ENCODE measurements at regions not wholly inside any gene's neighbourhood (a gene's known extent, or its start where the extent isn't known, plus 50 kb on each side); places are given as distances from the start of the nearest gene placed in this dataset.

DNA sequence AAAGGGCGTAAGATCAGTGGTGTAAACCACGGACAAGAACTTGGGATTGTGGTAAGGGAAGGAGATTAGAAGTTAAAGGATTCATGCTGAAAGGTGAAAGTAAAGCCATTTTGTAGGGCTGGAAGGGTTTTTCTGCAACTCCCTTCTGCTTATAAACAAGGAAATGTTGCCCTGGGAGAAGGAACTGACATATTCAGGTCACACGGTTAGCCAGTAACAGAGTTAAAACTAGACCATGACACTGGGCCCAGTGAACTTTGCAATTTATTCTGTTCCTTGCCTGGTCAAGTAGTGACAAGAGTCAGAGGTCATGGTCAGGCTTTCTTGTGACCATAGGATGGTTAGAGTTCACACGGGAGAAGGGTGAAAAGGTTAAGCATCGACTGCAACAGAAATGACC is 323.3 kb downstream of the DMRT2 start:
- Mint-ChIP-seq H3K27me3 (peaks cover 0 to 4% of the 10 kb centered on the region in 2 donors), H3K9me3 (peaks cover 0 to 4% (median 0%) of the 10 kb centered on the region in 3 donors), H3K4me1 (no peaks in the 10 kb centered on the region), H3K4me3 (no peak overlapping the region), H3K27ac (no peak overlapping the region), H3K36me3 (no peaks in the 10 kb centered on the region)
- WGBS (ENCODE audit: insufficient coverage), result 91% methylated on average over 5 of the region's 5 CpGs
- Histone ChIP-seq H3K9me3 (no peaks in the 10 kb centered on the region), H3K4me1 (ENCODE audit: control insufficient read depth in 1 of 2, extremely low read depth in 1 of 2, insufficient read depth in 2 of 2, low read length in 2 of 2) (no peaks in the 10 kb centered on the region), H3K27me3 (replicated peaks in 1 of 2; ENCODE audit: control insufficient read depth in 2 of 2, extremely low read depth in 1 of 2, insufficient read depth in 2 of 2, low read length in 1 of 2) (peaks cover 0 to 3% of the 10 kb centered on the region in 2 experiments), H3K4me3 (ENCODE audit: control insufficient read depth in 1 of 2, extremely low read depth in 1 of 2, low read length in 1 of 2) (no peak overlapping the region), H3K36me3 (ENCODE audit: control insufficient read depth in 2 of 2, extremely low read depth in 1 of 2, insufficient read depth in 1 of 2, low read length in 1 of 2) (no peaks in the 10 kb centered on the region), H3K27ac (ENCODE audit: low read length) (no peak overlapping the region)
- ChIA-PET CTCF (no interaction called here), POLR2A (no interaction called here)
- no peak for DNase-seq
- no peak for ATAC-seq (replicated peaks in 1 of 4)

DNA sequence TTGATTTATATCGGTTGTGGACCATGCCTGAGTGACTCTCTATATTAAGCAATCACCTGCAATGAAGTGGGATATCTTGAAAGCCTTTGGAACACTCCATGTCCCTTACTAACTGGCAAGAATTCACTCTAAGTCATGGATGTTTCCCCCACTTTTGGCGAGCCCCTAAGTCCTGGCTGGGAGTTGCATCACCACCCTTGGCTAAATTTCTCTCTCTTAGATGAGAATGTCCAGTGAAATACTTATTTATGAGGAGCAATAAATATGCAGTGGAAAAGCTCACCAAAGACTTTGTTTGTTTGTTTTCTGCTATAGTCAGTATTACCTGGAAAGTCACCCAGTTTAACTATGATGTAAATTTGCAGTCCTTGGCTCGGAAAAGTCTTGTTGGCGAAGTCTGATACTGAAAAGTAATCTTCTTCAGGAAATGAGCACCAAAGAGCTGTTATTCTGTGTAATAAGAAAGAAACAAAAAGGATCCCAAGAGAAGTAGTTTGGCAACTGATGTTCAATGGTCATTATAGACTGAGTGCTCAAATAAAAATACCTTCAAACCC is 333.8 kb downstream of the DMRT2 start:
- Mint-ChIP-seq H3K27me3 (no peaks in the 10 kb centered on the region), H3K9me3 (no peaks in the 10 kb centered on the region), H3K27ac (no peak overlapping the region), H3K36me3 (no peaks in the 10 kb centered on the region), H3K4me3 (no peak overlapping the region), H3K4me1 (no peaks in the 10 kb centered on the region)
- 86% methylated on average over 2 of the region's 4 CpGs for WGBS (ENCODE audit: insufficient coverage)
- Histone ChIP-seq H3K4me1 (ENCODE audit: control insufficient read depth in 1 of 2, extremely low read depth in 1 of 2, insufficient read depth in 2 of 2, low read length in 2 of 2) (no peaks in the 10 kb centered on the region), H3K27ac (ENCODE audit: low read length) (no peak overlapping the region), H3K27me3 (replicated peaks in 1 of 2; ENCODE audit: control insufficient read depth in 2 of 2, extremely low read depth in 1 of 2, insufficient read depth in 2 of 2, low read length in 1 of 2) (no peaks in the 10 kb centered on the region), H3K4me3 (ENCODE audit: control insufficient read depth in 1 of 2, extremely low read depth in 1 of 2, low read length in 1 of 2) (no peak overlapping the region), H3K9me3 (no peaks in the 10 kb centered on the region), H3K36me3 (ENCODE audit: control insufficient read depth in 2 of 2, extremely low read depth in 1 of 2, insufficient read depth in 1 of 2, low read length in 1 of 2) (no peaks in the 10 kb centered on the region)
- POLR2A ChIA-PET, result no interaction called here
- DNase-seq, result no peak
- CTCF ChIA-PET, result no interaction called here
- ATAC-seq (replicated peaks in 1 of 4), result no peak

DNA sequence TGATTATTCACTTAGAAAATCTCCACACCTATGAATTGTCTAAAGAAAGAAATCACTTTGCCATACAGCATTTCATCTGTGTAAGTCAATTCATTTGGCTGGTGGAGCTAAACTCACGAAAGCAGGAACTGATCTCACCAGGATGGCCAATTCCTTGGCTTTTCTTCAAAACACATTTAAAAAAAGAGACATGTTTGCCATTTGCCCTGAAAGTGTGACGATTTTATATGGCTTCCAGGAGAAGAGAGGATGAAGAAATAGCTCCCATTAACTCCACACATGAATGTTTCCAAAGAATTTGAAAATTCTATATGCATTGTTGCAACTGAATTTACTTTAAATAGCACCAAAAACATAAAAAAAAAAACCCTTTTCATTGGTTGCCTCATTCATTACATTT is 334.7 kb downstream of the DMRT2 start:
- H3K27me3 ChIP-seq (replicated peaks in 1 of 2; ENCODE audit: control insufficient read depth in 2 of 2, extremely low read depth in 1 of 2, insufficient read depth in 2 of 2, low read length in 1 of 2), result no peaks in the 10 kb centered on the region
- ChIA-PET POLR2A (no interaction called here), CTCF (no interaction called here)
- H3K4me1 ChIP-seq (ENCODE audit: control insufficient read depth in 1 of 2, extremely low read depth in 1 of 2, insufficient read depth in 2 of 2, low read length in 2 of 2), result no peaks in the 10 kb centered on the region
- ATAC-seq (replicated peaks in 1 of 4) (no peak), DNase-seq (no peak)
- no peaks in the 10 kb centered on the region for H3K9me3 Mint-ChIP-seq
- no peaks in the 10 kb centered on the region for H3K36me3 ChIP-seq (ENCODE audit: control insufficient read depth in 2 of 2, extremely low read depth in 1 of 2, insufficient read depth in 1 of 2, low read length in 1 of 2)
- no peaks in the 10 kb centered on the region for H3K4me1 Mint-ChIP-seq
- H3K36me3 Mint-ChIP-seq, result no peaks in the 10 kb centered on the region
- WGBS (ENCODE audit: insufficient coverage), result no CpG with 5 or more reads among the region's 2 CpGs
- H3K4me3 ChIP-seq (ENCODE audit: control insufficient read depth in 1 of 2, extremely low read depth in 1 of 2, low read length in 1 of 2), result no peak overlapping the region
- H3K9me3 ChIP-seq, result no peaks in the 10 kb centered on the region
- H3K4me3 Mint-ChIP-seq, result no peak overlapping the region
- H3K27ac ChIP-seq (ENCODE audit: low read length), result no peak overlapping the region
- no peaks in the 10 kb centered on the region for H3K27me3 Mint-ChIP-seq
- H3K27ac Mint-ChIP-seq, result no peak overlapping the region

DNA sequence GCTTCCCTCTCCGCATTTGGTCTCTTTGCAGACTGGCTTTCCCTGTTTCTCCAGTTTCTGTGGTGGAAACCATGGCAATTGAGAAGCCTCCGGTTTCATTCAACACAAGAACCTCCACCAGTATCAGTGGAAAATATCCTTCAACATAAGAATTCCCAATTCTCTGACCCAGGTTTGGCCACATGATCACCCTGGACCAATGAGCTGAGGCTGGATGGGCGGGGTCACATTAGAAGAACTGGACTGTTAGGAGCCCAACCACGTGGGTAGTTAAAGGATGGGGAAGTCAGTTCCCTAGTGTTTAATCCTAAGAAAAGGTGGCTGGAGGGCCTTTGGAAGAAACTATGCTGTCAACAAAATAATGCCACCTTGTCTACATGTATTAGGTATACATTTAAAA is 336.3 kb downstream of the DMRT2 start:
- no peaks in the 10 kb centered on the region for H3K4me1 ChIP-seq (ENCODE audit: control insufficient read depth in 1 of 2, extremely low read depth in 1 of 2, insufficient read depth in 2 of 2, low read length in 2 of 2)
- ChIA-PET POLR2A (no interaction called here), CTCF (interaction anchor here in 1 of 2 donors (0.6 kb wide), 1 partner anchor 40 kb away, joined by 5 read pairs; no protein-coding TSS in a partner anchor)
- Mint-ChIP-seq H3K4me1 (no peaks in the 10 kb centered on the region), H3K27ac (no peak overlapping the region), H3K4me3 (no peak overlapping the region), H3K27me3 (no peaks in the 10 kb centered on the region), H3K9me3 (no peaks in the 10 kb centered on the region), H3K36me3 (no peaks in the 10 kb centered on the region)
- ATAC-seq (replicated peaks in 1 of 4), result no peak
- no peaks in the 10 kb centered on the region for H3K36me3 ChIP-seq (ENCODE audit: control insufficient read depth in 2 of 2, extremely low read depth in 1 of 2, insufficient read depth in 1 of 2, low read length in 1 of 2)
- H3K27me3 ChIP-seq (replicated peaks in 1 of 2; ENCODE audit: control insufficient read depth in 2 of 2, extremely low read depth in 1 of 2, insufficient read depth in 2 of 2, low read length in 1 of 2), result no peaks in the 10 kb centered on the region
- 47% methylated on average over 3 of the region's 4 CpGs for WGBS (ENCODE audit: insufficient coverage)
- no peak for DNase-seq
- H3K9me3 ChIP-seq, result no peaks in the 10 kb centered on the region
- no peak overlapping the region for H3K27ac ChIP-seq (ENCODE audit: low read length)
- no peak overlapping the region for H3K4me3 ChIP-seq (ENCODE audit: control insufficient read depth in 1 of 2, extremely low read depth in 1 of 2, low read length in 1 of 2)

DNA sequence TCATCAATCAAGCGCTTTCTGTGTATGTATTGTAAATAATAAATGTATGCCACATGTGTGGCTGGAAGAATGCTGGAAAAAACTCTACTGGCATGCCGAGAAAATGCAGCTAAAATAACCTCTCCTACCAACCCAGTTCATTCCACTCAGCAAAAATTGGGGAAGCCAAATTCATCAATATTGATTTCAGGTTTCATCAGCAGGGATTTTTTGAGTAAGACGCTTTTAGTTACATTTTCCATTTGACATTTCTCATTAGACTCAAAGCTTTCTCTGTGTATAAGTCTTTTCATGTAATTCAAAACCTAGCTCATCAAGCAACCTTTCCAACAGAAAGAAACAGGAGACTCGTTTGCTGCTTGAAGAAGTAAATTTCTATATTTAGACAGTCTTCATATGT is 338.1 kb downstream of the DMRT2 start:
- no peak overlapping the region for H3K27ac Mint-ChIP-seq
- no peak overlapping the region for H3K27ac ChIP-seq (ENCODE audit: low read length)
- H3K27me3 ChIP-seq (replicated peaks in 1 of 2; ENCODE audit: control insufficient read depth in 2 of 2, extremely low read depth in 1 of 2, insufficient read depth in 2 of 2, low read length in 1 of 2), result peaks cover 0 to under 1% of the 10 kb centered on the region in 2 experiments
- H3K4me3 Mint-ChIP-seq, result no peak overlapping the region
- no peaks in the 10 kb centered on the region for H3K4me1 ChIP-seq (ENCODE audit: control insufficient read depth in 1 of 2, extremely low read depth in 1 of 2, insufficient read depth in 2 of 2, low read length in 2 of 2)
- DNase-seq (no peak), ATAC-seq (replicated peaks in 1 of 4) (no peak)
- no peaks in the 10 kb centered on the region for H3K9me3 Mint-ChIP-seq
- no peak overlapping the region for H3K4me3 ChIP-seq (ENCODE audit: control insufficient read depth in 1 of 2, extremely low read depth in 1 of 2, low read length in 1 of 2)
- POLR2A ChIA-PET, result no interaction called here
- peaks cover 0 to 2% of the 10 kb centered on the region in 2 donors for H3K27me3 Mint-ChIP-seq
- no peaks in the 10 kb centered on the region for H3K36me3 ChIP-seq (ENCODE audit: control insufficient read depth in 2 of 2, extremely low read depth in 1 of 2, insufficient read depth in 1 of 2, low read length in 1 of 2)
- no peaks in the 10 kb centered on the region for H3K9me3 ChIP-seq
- no peaks in the 10 kb centered on the region for H3K4me1 Mint-ChIP-seq
- WGBS (ENCODE audit: insufficient coverage), result no CpG with 5 or more reads among the region's 4 CpGs
- CTCF ChIA-PET, result no interaction called here
- no peaks in the 10 kb centered on the region for H3K36me3 Mint-ChIP-seq

DNA sequence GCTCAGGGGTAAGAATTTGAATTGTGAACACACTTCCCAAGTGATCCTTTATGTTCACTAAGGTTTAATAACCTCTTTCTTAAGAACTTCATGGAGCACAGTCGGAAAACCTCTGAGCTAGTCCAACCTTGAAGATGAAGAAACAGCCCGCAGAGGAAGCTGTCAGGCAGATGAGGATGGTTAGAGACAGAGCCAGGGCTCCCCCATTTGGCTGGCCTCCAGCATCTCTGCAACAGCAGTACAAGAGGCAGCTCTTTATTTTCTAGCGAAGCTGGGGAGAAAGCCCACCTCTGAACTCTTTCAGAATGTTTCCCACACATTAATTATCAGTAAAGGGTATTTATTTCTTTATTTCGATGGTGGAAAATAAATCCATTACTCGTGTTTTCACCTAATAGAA is 350.8 kb downstream of the DMRT2 start:
- ChIA-PET CTCF (interaction anchor here in 1 of 2 donors (0.7 kb wide), 1 partner anchor 101 kb away, joined by 3 read pairs; no protein-coding TSS in a partner anchor), POLR2A (no interaction called here)
- peak in 4 of 35 experiments; percentile 2 to 4 (median 3) for DNase-seq
- ATAC-seq (replicated peaks in 1 of 4), result no peak
- peaks cover 0 to 3% of the 10 kb centered on the region in 2 experiments for H3K27me3 ChIP-seq (replicated peaks in 1 of 2; ENCODE audit: control insufficient read depth in 2 of 2, extremely low read depth in 1 of 2, insufficient read depth in 2 of 2, low read length in 1 of 2)
- Mint-ChIP-seq H3K4me3 (no peak overlapping the region), H3K27ac (no peak overlapping the region), H3K36me3 (no peaks in the 10 kb centered on the region), H3K4me1 (no peaks in the 10 kb centered on the region), H3K27me3 (no peaks in the 10 kb centered on the region), H3K9me3 (peaks cover 0 to 13% (median 0%) of the 10 kb centered on the region in 3 donors)
- H3K27ac ChIP-seq (ENCODE audit: low read length), result no peak overlapping the region
- H3K4me1 ChIP-seq (ENCODE audit: control insufficient read depth in 1 of 2, extremely low read depth in 1 of 2, insufficient read depth in 2 of 2, low read length in 2 of 2), result no peaks in the 10 kb centered on the region
- H3K9me3 ChIP-seq, result no peaks in the 10 kb centered on the region
- H3K36me3 ChIP-seq (ENCODE audit: control insufficient read depth in 2 of 2, extremely low read depth in 1 of 2, insufficient read depth in 1 of 2, low read length in 1 of 2), result no peaks in the 10 kb centered on the region
- no peak overlapping the region for H3K4me3 ChIP-seq (ENCODE audit: control insufficient read depth in 1 of 2, extremely low read depth in 1 of 2, low read length in 1 of 2)
- 29% methylated on average over 1 of the region's 5 CpGs for WGBS (ENCODE audit: insufficient coverage)

DNA sequence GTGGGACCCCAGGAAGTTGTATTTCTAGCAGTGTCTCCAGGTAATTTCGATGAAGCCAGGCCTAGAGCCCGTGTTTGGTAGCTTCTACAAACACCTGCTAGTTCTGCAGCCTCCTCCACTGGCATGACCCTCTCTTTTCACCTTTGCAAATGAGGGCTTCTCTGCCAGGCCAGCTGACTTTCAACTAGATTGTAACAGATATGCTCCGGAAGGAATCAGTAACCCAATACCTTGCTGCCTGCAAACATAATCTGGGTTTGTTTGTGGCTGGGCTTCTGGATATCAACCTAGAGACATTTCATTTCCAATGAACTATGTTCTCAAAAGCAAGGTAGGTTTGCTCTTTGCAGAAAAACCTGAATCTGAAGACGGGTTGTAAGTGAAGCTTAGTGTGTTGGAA is 354.8 kb downstream of the DMRT2 start:
- Histone ChIP-seq H3K9me3 (no peaks in the 10 kb centered on the region), H3K27ac (ENCODE audit: low read length) (no peak overlapping the region), H3K4me1 (ENCODE audit: control insufficient read depth in 1 of 2, extremely low read depth in 1 of 2, insufficient read depth in 2 of 2, low read length in 2 of 2) (no peaks in the 10 kb centered on the region), H3K36me3 (ENCODE audit: control insufficient read depth in 2 of 2, extremely low read depth in 1 of 2, insufficient read depth in 1 of 2, low read length in 1 of 2) (no peaks in the 10 kb centered on the region), H3K27me3 (replicated peaks in 1 of 2; ENCODE audit: control insufficient read depth in 2 of 2, extremely low read depth in 1 of 2, insufficient read depth in 2 of 2, low read length in 1 of 2) (peaks cover 0 to 3% of the 10 kb centered on the region in 2 experiments), H3K4me3 (ENCODE audit: control insufficient read depth in 1 of 2, extremely low read depth in 1 of 2, low read length in 1 of 2) (no peak overlapping the region)
- Mint-ChIP-seq H3K27me3 (no peaks in the 10 kb centered on the region), H3K9me3 (no peaks in the 10 kb centered on the region), H3K36me3 (no peaks in the 10 kb centered on the region), H3K4me3 (no peak overlapping the region), H3K4me1 (no peaks in the 10 kb centered on the region), H3K27ac (no peak overlapping the region)
- ATAC-seq (replicated peaks in 1 of 4) (no peak), DNase-seq (no peak)
- POLR2A ChIA-PET, result no interaction called here
- WGBS (ENCODE audit: insufficient coverage), result 11% methylated on average over 2 of the region's 4 CpGs
- CTCF ChIA-PET, result no interaction called here

All from T-cell (primary cell).